ENCODE measurements at regions not wholly inside any gene's neighbourhood (a gene's known extent, or its start where the extent isn't known, plus 50 kb on each side); places are given as distances from the start of the nearest gene placed in this dataset.
"Not testable (repeated sequence)": the region's sequence is repeated elsewhere in the genome, so short reads cannot be mapped to it uniquely, and the experiment has no call there.

- H3K4me3 Mint-ChIP-seq (ENCODE audit: unreplicated experiment); H3K4me1 Mint-ChIP-seq (ENCODE audit: unreplicated experiment); H3K27ac Mint-ChIP-seq (ENCODE audit: unreplicated experiment); H3K9me3 Mint-ChIP-seq (ENCODE audit: unreplicated experiment); H3K36me3 Mint-ChIP-seq (ENCODE audit: low read depth, unreplicated experiment); H3K27me3 Mint-ChIP-seq (ENCODE audit: unreplicated experiment); DNase-seq (ENCODE audit: low spot score): not testable (repeated sequence)
Observed at GRCh38 chr7:56814390-56814789, 317.8 kb downstream of the ZNF479 start.

- DNase-seq (ENCODE audit: low spot score); H3K27me3 Mint-ChIP-seq (ENCODE audit: unreplicated experiment); H3K27ac Mint-ChIP-seq (ENCODE audit: unreplicated experiment); H3K4me3 Mint-ChIP-seq (ENCODE audit: unreplicated experiment); H3K4me1 Mint-ChIP-seq (ENCODE audit: unreplicated experiment); H3K9me3 Mint-ChIP-seq (ENCODE audit: unreplicated experiment); H3K36me3 Mint-ChIP-seq (ENCODE audit: low read depth, unreplicated experiment): not testable (repeated sequence)
Observed at GRCh38 chr7:56813975-56814374, 318.3 kb downstream of the ZNF479 start.

- H3K4me3 Mint-ChIP-seq (ENCODE audit: unreplicated experiment); H3K9me3 Mint-ChIP-seq (ENCODE audit: unreplicated experiment); H3K27me3 Mint-ChIP-seq (ENCODE audit: unreplicated experiment): not testable (repeated sequence)
Observed at GRCh38 chr7:56811516-56812070, 320.6 kb downstream of the ZNF479 start.

GRCh38 chr7:56811081-56811480 lies 321.2 kb downstream of the ZNF479 start:
- H3K36me3 Mint-ChIP-seq (ENCODE audit: low read depth, unreplicated experiment), result no peaks in the 10 kb centered on the region
- peaks cover 9% of the 10 kb centered on the region for H3K27me3 Mint-ChIP-seq (ENCODE audit: unreplicated experiment)
- no peak for DNase-seq (ENCODE audit: low spot score)
- H3K9me3 Mint-ChIP-seq (ENCODE audit: unreplicated experiment), result peaks cover 5% of the 10 kb centered on the region
- TF ChIP-seq CTCF (IDR thresholded peaks at IDR 0.05; ENCODE audit: unreplicated experiment), result no peak
- no peak overlapping the region for H3K4me3 Mint-ChIP-seq (ENCODE audit: unreplicated experiment)
- H3K27ac Mint-ChIP-seq (ENCODE audit: unreplicated experiment), result no peak overlapping the region
- no peaks in the 10 kb centered on the region for H3K4me1 Mint-ChIP-seq (ENCODE audit: unreplicated experiment)

More at GRCh38 chr7:56811516-56812070, 320.6 kb downstream of the ZNF479 start:
- H3K4me1 Mint-ChIP-seq (ENCODE audit: unreplicated experiment); DNase-seq (ENCODE audit: low spot score); H3K27ac Mint-ChIP-seq (ENCODE audit: unreplicated experiment); H3K36me3 Mint-ChIP-seq (ENCODE audit: low read depth, unreplicated experiment): not testable (repeated sequence)

GRCh38 chr7:56810466-56810865 lies 321.8 kb downstream of the ZNF479 start:
- DNase-seq (ENCODE audit: low spot score), result no peak
- H3K4me1 Mint-ChIP-seq (ENCODE audit: unreplicated experiment), result no peaks in the 10 kb centered on the region
- no peak overlapping the region for H3K27ac Mint-ChIP-seq (ENCODE audit: unreplicated experiment)
- peaks cover 5% of the 10 kb centered on the region for H3K9me3 Mint-ChIP-seq (ENCODE audit: unreplicated experiment)
- no peaks in the 10 kb centered on the region for H3K36me3 Mint-ChIP-seq (ENCODE audit: low read depth, unreplicated experiment)
- no peak overlapping the region for H3K4me3 Mint-ChIP-seq (ENCODE audit: unreplicated experiment)
- peaks cover 9% of the 10 kb centered on the region for H3K27me3 Mint-ChIP-seq (ENCODE audit: unreplicated experiment)
- TF ChIP-seq CTCF (IDR thresholded peaks at IDR 0.05; ENCODE audit: unreplicated experiment), result no peak

- not testable (repeated sequence) for H3K4me3 Mint-ChIP-seq (ENCODE audit: unreplicated experiment); H3K4me1 Mint-ChIP-seq (ENCODE audit: unreplicated experiment); H3K27ac Mint-ChIP-seq (ENCODE audit: unreplicated experiment); H3K36me3 Mint-ChIP-seq (ENCODE audit: low read depth, unreplicated experiment); DNase-seq (ENCODE audit: low spot score); H3K27me3 Mint-ChIP-seq (ENCODE audit: unreplicated experiment); H3K9me3 Mint-ChIP-seq (ENCODE audit: unreplicated experiment)
Observed at GRCh38 chr7:56809734-56810133, 322.5 kb downstream of the ZNF479 start.

- H3K4me3 Mint-ChIP-seq (ENCODE audit: unreplicated experiment); H3K36me3 Mint-ChIP-seq (ENCODE audit: low read depth, unreplicated experiment); H3K4me1 Mint-ChIP-seq (ENCODE audit: unreplicated experiment); H3K27me3 Mint-ChIP-seq (ENCODE audit: unreplicated experiment); H3K27ac Mint-ChIP-seq (ENCODE audit: unreplicated experiment); DNase-seq (ENCODE audit: low spot score): not testable (repeated sequence)
- peaks cover 12% of the 10 kb centered on the region for H3K9me3 Mint-ChIP-seq (ENCODE audit: unreplicated experiment)
Observed at GRCh38 chr7:56804755-56805064, 327.5 kb downstream of the ZNF479 start.

GRCh38 chr7:56803965-56804754 lies 328.1 kb downstream of the ZNF479 start:
- not testable (repeated sequence) for H3K36me3 Mint-ChIP-seq (ENCODE audit: low read depth, unreplicated experiment); DNase-seq (ENCODE audit: low spot score); H3K27me3 Mint-ChIP-seq (ENCODE audit: unreplicated experiment); H3K27ac Mint-ChIP-seq (ENCODE audit: unreplicated experiment); H3K4me3 Mint-ChIP-seq (ENCODE audit: unreplicated experiment); H3K4me1 Mint-ChIP-seq (ENCODE audit: unreplicated experiment)
- H3K9me3 Mint-ChIP-seq (ENCODE audit: unreplicated experiment), result peaks cover 11% of the 10 kb centered on the region

- H3K27ac Mint-ChIP-seq (ENCODE audit: unreplicated experiment); H3K9me3 Mint-ChIP-seq (ENCODE audit: unreplicated experiment); H3K36me3 Mint-ChIP-seq (ENCODE audit: low read depth, unreplicated experiment); DNase-seq (ENCODE audit: low spot score); H3K27me3 Mint-ChIP-seq (ENCODE audit: unreplicated experiment); H3K4me1 Mint-ChIP-seq (ENCODE audit: unreplicated experiment); H3K4me3 Mint-ChIP-seq (ENCODE audit: unreplicated experiment): not testable (repeated sequence)
Observed at GRCh38 chr7:56803336-56803735, 328.9 kb downstream of the ZNF479 start.

GRCh38 chr7:56802191-56802590 lies 330.0 kb downstream of the ZNF479 start:
- H3K9me3 Mint-ChIP-seq (ENCODE audit: unreplicated experiment); H3K27ac Mint-ChIP-seq (ENCODE audit: unreplicated experiment); DNase-seq (ENCODE audit: low spot score); H3K4me3 Mint-ChIP-seq (ENCODE audit: unreplicated experiment); H3K27me3 Mint-ChIP-seq (ENCODE audit: unreplicated experiment); H3K36me3 Mint-ChIP-seq (ENCODE audit: low read depth, unreplicated experiment); H3K4me1 Mint-ChIP-seq (ENCODE audit: unreplicated experiment): not testable (repeated sequence)

All from endothelial cell (in vitro differentiated cells).